H54 (cell line): ENCODE measurements at regions not wholly inside any gene's neighbourhood (a gene's known extent, or its start where the extent isn't known, plus 50 kb on each side); places are given as distances from the start of the nearest gene placed in this dataset.
A peak's percentile ranks its signal among the peaks of the same experiment; 100 is the strongest.

Experiments used
- DNase-seq: peaks from one replicate; pipeline ENCODE4 v3.0.0; 2011; ENCODE audit warnings: low spot score, mixed read lengths; ENCODE audit not compliant: insufficient read length
- FAIRE-seq: peaks from 3 replicates; lab custom pipeline; 2011; peaks lifted over from hg19 to GRCh38; lab: Jason Lieb, UNC
- POLR2A ChIP-seq: IDR thresholded peaks from 2 replicates; pipeline ENCODE4 v1.6.1; 2011; ENCODE audit warnings: low read depth, mild to moderate bottlenecking, low read length

- DNase-seq, result no peak
- no peak for TF ChIP-seq POLR2A
- no peak for FAIRE-seq
Observed at GRCh38 chr3:158882445-158882844, 80.6 kb downstream of the MFSD1 start.

DNA sequence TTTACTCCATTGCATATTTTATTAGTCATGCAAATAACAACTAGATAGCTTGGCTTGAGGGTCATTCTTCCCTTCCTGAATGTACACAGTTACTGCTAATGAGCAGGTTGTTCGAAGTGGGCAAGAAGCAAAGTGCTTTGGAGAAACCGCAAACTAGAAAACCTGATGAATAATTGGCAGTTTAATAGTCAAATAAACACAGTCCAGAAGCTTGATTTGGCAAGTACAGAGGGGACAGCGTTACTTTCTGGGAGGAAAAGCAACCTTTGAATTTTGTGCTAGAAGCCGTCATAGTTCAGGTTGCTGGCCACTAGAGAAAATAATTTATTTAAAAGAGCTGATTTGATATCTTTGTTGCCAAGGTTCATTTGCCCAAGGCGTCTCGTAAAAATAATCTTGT, 94.9 kb downstream of the MFSD1 start:
- no peak for TF ChIP-seq POLR2A
- DNase-seq (no peak), FAIRE-seq (no peak)

DNA sequence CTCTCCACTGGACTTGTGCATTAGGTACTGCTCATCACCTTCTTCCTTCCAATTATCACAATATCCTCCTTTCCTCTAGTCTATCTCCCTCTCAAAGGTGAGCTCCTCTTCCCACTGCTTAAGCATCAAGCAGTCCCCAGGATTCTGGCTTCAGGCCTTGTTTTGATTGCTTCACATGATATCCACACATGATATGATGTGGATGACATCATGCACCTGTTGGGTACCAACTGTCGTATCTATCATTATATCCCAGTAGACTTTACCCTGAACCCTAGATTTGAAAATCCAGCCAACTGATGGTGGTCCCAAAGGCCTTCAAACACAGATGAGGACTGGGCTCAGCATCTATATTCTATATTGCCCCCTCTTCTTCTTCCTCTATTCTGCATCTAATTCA, 104.9 kb downstream of the MFSD1 start:
- DNase-seq, result no peak
- no peak for TF ChIP-seq POLR2A
- no peak for FAIRE-seq

GRCh38 chr3:158908187-158908734, 106.4 kb downstream of the MFSD1 start:
- no peak for TF ChIP-seq POLR2A
- FAIRE-seq, result no peak
- no peak for DNase-seq

DNA sequence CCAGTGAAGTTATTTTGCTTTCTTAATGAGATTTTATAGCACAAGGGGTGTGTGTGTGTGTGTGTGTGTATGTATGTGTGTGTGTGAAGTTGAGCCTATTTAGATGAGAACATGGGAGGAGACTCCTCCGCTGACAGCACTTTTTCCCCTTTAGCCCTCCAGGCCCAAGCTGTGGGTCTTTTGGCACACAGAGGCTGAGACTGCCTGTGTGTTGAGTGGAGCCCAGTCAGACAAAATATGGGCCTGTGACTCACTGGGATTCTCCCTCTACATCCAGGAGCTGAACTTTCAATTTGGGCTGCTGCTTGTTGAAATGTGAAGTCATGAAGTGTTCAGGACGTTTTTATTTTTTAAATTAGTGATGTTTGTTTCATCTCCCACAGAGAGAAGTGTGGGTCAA, 108.0 kb downstream of the MFSD1 start:
- TF ChIP-seq POLR2A, result no peak
- FAIRE-seq (peak; percentile 20), DNase-seq (peak; percentile 7)

DNA sequence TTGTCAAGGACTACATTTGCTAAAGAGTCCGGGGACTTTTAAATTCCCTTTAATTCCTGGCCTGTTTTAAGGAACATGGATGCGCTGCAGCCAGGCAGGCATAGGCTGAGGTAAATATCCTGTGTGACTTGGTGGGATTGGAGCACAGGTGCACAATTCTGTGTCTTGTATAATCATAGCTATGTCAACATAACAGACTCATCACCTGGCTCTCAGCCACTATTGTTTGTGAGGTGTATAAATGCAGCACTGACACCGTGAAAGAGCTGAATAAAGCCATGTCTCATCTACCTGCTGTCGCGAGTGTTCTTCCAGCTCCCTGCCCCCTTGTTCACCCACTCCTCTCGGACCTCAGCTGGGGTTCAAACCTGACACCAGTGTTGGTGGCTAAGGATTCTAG, 109.7 kb downstream of the MFSD1 start:
- FAIRE-seq (no peak), DNase-seq (no peak)
- no peak for TF ChIP-seq POLR2A

DNA sequence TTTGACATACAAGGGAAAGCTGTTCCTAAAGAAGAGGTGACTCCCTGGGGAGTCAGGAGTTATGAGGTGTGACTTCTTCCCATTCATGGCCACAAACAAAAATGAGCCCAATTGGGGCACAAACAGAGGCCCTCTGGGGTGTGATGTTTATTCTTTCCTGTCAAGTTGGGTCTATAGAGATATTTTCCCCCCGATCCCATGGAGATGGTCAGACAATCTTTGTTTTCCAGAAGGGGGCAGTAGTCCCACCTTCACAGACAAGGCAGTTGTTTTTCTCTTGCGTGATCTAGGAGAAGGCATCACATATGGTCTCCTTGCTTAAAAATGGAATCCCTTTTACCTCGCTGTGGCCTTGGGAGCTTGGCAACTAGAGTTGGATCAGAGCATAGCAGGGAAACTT, 110.3 kb downstream of the MFSD1 start:
- FAIRE-seq (no peak), DNase-seq (no peak)
- TF ChIP-seq POLR2A, result no peak

GRCh38 chr3:158912621-158913020, 110.8 kb downstream of the MFSD1 start:
- FAIRE-seq (no peak), DNase-seq (no peak)
- TF ChIP-seq POLR2A, result no peak

DNA sequence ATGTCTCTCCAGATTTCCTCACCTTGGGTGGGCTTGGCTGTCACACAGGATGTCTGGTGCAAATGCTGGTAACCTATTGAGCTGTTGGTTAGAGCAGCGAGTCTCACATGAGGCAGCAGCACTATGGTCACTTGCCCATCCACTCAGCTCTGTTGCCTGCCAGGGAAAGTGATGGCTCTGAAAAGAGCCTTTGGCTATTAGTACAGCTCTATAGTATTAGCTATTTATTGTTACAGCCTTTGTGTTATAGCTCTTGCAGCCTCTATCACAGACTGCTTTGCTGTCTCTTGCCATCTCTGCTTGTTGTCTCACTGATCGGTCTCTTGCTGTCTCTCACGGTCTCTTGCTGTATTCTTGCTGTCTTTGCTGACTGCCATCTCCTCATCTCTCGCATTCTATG, 114.3 kb downstream of the MFSD1 start:
- no peak for FAIRE-seq
- no peak for DNase-seq

DNA sequence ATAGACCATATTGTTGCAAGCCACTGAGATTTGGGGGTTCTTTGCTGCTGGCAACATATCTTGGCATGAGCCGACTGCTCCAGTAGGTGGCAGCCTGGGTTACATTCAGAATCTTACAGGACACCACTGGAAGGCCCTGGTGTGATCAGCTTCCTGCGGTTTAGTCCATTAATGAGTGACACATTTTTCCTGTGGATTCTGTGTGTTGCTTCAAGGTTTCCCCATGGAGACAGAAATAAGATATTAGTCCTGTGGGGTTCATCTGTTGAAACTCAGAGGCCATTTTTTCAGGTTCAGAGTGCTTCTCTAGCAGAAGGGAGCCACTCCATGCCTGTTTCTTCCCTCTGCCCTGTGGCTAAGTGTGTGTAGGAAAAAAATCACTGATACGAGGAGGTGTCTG, 116.2 kb downstream of the MFSD1 start:
- TF ChIP-seq POLR2A, result no peak

More for the DNA sequence above, 114.3 kb downstream of the MFSD1 start:
- TF ChIP-seq POLR2A, result no peak

GRCh38 chr3:158918451-158918850, 116.6 kb downstream of the MFSD1 start:
- DNase-seq (no peak), FAIRE-seq (no peak)
- no peak for TF ChIP-seq POLR2A

More for the DNA sequence above, 116.2 kb downstream of the MFSD1 start:
- FAIRE-seq (peak; percentile 98), DNase-seq (peak; percentile 27)

- DNase-seq (peak; percentile 15), FAIRE-seq (peak; percentile 97)
- no peak for TF ChIP-seq POLR2A
Observed at GRCh38 chr3:158920371-158920770, 118.5 kb downstream of the MFSD1 start.

- DNase-seq, result no peak
- no peak for TF ChIP-seq POLR2A
- FAIRE-seq, result no peak
Observed at GRCh38 chr3:158925021-158925420, 123.2 kb downstream of the MFSD1 start.

DNA sequence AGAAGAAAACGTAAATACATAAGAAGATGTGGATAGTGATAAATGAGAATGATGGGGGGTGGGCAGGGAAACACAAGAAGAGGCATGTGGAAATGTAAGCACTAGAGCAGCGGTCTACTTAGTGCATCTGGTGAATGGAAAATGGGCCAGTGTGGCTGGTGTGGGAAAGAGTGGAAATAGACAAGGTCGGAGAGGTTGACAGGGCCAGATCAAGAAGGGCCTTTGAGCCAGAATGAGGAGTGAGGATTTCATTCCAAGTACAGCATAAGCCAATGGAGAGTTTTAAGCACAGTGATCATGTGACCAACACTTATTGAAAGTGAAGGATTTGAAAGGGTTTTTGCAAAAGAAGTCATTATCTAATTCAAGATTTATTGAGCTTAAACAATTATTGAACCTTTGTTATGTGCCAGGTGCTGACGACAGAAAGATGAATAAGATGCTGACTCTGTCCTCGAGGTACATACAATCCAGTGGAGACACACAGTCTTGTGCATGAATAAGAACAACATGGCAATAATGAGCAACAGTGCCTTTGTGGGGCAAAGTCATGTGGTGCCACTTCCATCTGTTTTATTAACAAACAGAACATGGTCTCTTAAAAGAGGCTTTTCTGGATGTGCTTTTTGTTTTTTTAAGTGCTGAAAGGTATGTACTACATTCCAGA, 124.1 kb downstream of the MFSD1 start:
- FAIRE-seq (no peak), DNase-seq (no peak)
- TF ChIP-seq POLR2A, result no peak

DNA sequence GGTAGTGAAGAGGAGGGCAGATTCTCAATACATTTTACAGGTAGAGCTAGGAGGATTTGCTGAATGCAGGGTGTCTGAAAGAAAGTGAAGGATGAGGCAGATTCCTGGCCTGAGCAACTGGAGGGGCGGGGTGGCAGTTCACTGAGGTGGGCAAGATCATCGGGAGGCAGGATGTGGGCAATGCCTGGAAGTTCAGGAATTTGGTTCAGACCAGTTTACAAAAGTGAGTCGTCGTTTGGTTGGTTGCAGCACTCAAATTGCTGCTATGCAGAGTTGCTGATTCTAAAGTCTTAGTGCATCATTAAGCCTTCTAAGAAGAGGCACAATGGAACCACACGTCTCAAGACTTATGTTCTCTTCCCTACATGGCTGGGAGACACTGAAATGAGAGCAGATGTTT, 134.0 kb downstream of the MFSD1 start:
- peak; percentile 21 for DNase-seq
- peak; percentile 91 for FAIRE-seq
- TF ChIP-seq POLR2A, result no peak
